SK-N-SH (cell line): ENCODE measurements at regions not wholly inside any gene's neighbourhood (a gene's known extent, or its start where the extent isn't known, plus 50 kb on each side); places are given as distances from the start of the nearest gene placed in this dataset.

Experiments used
- CTCF ChIA-PET: fragments of 300-600, 350-600 bp; formaldehyde crosslinking; extraction: SDS; loops from one replicate; lab custom pipeline; 2021; lab: Yijun Ruan, JAX
- POLR2A ChIA-PET: fragments of 350-600 bp; sonication (Branson Sonifier 250); formaldehyde crosslinking; extraction: SDS; loops from one replicate; lab custom pipeline; 2020; ENCODE audit warnings: antibody characterized with exemption, inconsistent platforms; lab: Yijun Ruan, JAX
- DNase-seq: peaks from one replicate; pipeline ENCODE4 v3.0.0; 2012
- H2AFZ ChIP-seq: fragments of 200-600 bp; sonication (generic); 2 replicates; pipeline ENCODE4 v1.8.1; 2016; ENCODE audit warnings: antibody characterized with exemption, mild to moderate bottlenecking, low read depth
- H3F3A ChIP-seq: fragments of 200-600 bp; sonication (generic); replicated peaks from 2 replicates; pipeline ENCODE3; 2016; ENCODE audit warnings: antibody characterized with exemption, mild to moderate bottlenecking; ENCODE audit not compliant: insufficient read depth
- H3K27ac ChIP-seq, 2 experiments: fragments of 200-500 bp in 1 of 2; fragments of 200-600 bp in 1 of 2; sonication (Bioruptor generic) in 1 of 2; sonication (generic), shearing (Covaris generic) in 1 of 2; 2 replicates each; pipeline versions ENCODE4 v1.5.1 to v1.6.1; 2014 to 2016; ENCODE audit warnings: low read depth in 2 of 2, inconsistent platforms in 1 of 2, low read length in 1 of 2, mild to moderate bottlenecking in 1 of 2, mixed read lengths in 1 of 2
- H3K27me3 ChIP-seq: fragments of 200-600 bp; sonication (generic), shearing (Covaris generic); 2 replicates; pipeline ENCODE4 v1.6.1; 2016; ENCODE audit warnings: mixed run types; ENCODE audit not compliant: insufficient read depth
- H3K36me3 ChIP-seq, 2 experiments: fragments of 200-500 bp in 1 of 2; fragments of 200-600 bp in 1 of 2; sonication (Bioruptor generic) in 1 of 2; sonication (generic) in 1 of 2; replicated peaks in 1 of 2; 2 replicates each; pipeline versions ENCODE3 to v1.5.1; 2014 to 2016; ENCODE audit warnings: low read length in 1 of 2, mild to moderate bottlenecking in 1 of 2; ENCODE audit not compliant: insufficient read depth in 2 of 2, control insufficient read depth in 1 of 2
- H3K4me1 ChIP-seq, 2 experiments: fragments of 200-500 bp in 1 of 2; fragments of 200-600 bp in 1 of 2; sonication (Bioruptor generic) in 1 of 2; sonication (generic), shearing (Covaris generic) in 1 of 2; 2 replicates each; pipeline versions ENCODE4 v1.5.1 to v1.6.1; 2014 to 2016; ENCODE audit warnings: low read depth in 1 of 2, low read length in 1 of 2, mixed run types in 1 of 2; ENCODE audit not compliant: insufficient read depth in 2 of 2, control insufficient read depth in 1 of 2
- H3K4me2 ChIP-seq: fragments of 200-600 bp; sonication (generic), shearing (Covaris generic); 2 replicates; pipeline ENCODE4 v1.6.1; 2017; ENCODE audit warnings: mixed run types
- H3K4me3 ChIP-seq, 2 experiments: fragments of 200-500 bp in 1 of 2; fragments of 200-600 bp in 1 of 2; sonication (Bioruptor generic) in 1 of 2; sonication (generic), shearing (Covaris generic) in 1 of 2; 2 replicates each; pipeline versions ENCODE4 v1.5.1 to v1.8.1; 2014 to 2016; ENCODE audit warnings: low read depth in 2 of 2, inconsistent platforms in 1 of 2, low read length in 1 of 2, mild to moderate bottlenecking in 1 of 2, mixed read lengths in 1 of 2, moderate library complexity in 1 of 2
- H3K79me2 ChIP-seq: fragments of 200-600 bp; sonication (generic); 2 replicates; pipeline ENCODE4 v1.8.1; 2017; ENCODE audit warnings: mild to moderate bottlenecking; ENCODE audit not compliant: insufficient read depth
- H3K9ac ChIP-seq: fragments of 200-600 bp; sonication (generic); 2 replicates; pipeline ENCODE4 v1.6.1; 2017; ENCODE audit warnings: mixed run types
- H3K9me2 ChIP-seq: fragments of 200-600 bp; sonication (generic); 2 replicates; pipeline ENCODE4 v1.6.1; 2017; ENCODE audit warnings: mixed run types
- H3K9me3 ChIP-seq: fragments of 200-600 bp; sonication (generic); 2 replicates; pipeline ENCODE4 v1.6.1; 2017; ENCODE audit warnings: mixed run types, mild to moderate bottlenecking, moderate library complexity
- H4K20me1 ChIP-seq: fragments of 200-600 bp; sonication (generic); 2 replicates; pipeline ENCODE4 v1.6.1; 2017; ENCODE audit warnings: mild to moderate bottlenecking, mixed run types; ENCODE audit not compliant: insufficient read depth
- CHD2 ChIP-seq: fragments of 150-350 bp; IDR thresholded peaks from 2 replicates; pipeline ENCODE4 v1.6.1; 2018; ENCODE audit warnings: low read length; ENCODE audit not compliant: partially characterized antibody
- FOSL2 ChIP-seq: IDR thresholded peaks from 2 replicates; pipeline ENCODE4 v1.4.0; 2012; ENCODE audit warnings: low read depth, mild to moderate bottlenecking, moderate library complexity, borderline replicate concordance
- FOXJ3 ChIP-seq: sonication (generic); formaldehyde crosslinking; IDR thresholded peaks from 2 replicates; pipeline ENCODE4 v1.5.1; 2020; ENCODE audit warnings: mild to moderate bottlenecking, missing genetic modification reagents
- POLR2AphosphoS5 ChIP-seq: IDR thresholded peaks from 2 replicates; pipeline ENCODE4 v1.6.1; 2012; ENCODE audit warnings: low read depth, low read length
- RAD21 ChIP-seq: IDR thresholded peaks from 2 replicates; pipeline ENCODE4 v1.6.1; 2012; ENCODE audit warnings: mild to moderate bottlenecking, low read length
- RCOR1 ChIP-seq: fragments of 150-350 bp; IDR thresholded peaks from 2 replicates; pipeline ENCODE4 v1.6.1; 2017; ENCODE audit warnings: antibody characterized with exemption, low read length
- RFX5 ChIP-seq: IDR thresholded peaks from 2 replicates; pipeline ENCODE4 v1.6.1; 2012; ENCODE audit warnings: mild to moderate bottlenecking, improper control_type of control experiment, low read length
- RXRA ChIP-seq: IDR thresholded peaks from 2 replicates; pipeline ENCODE4 v1.4.0; 2012; ENCODE audit warnings: low read depth, mild to moderate bottlenecking, borderline replicate concordance
- SMC3 ChIP-seq: IDR thresholded peaks from 2 replicates; pipeline ENCODE4 v1.6.1; 2012; ENCODE audit warnings: low read depth, low read length, improper control_type of control experiment
- TEAD4 ChIP-seq: IDR thresholded peaks from 2 replicates; pipeline ENCODE4 v1.4.0; 2012; ENCODE audit warnings: mild to moderate bottlenecking, borderline replicate concordance; ENCODE audit not compliant: insufficient read depth
- YY1 ChIP-seq: IDR thresholded peaks from 2 replicates; pipeline ENCODE4 v1.4.0; 2012; ENCODE audit warnings: low read depth, mild to moderate bottlenecking
- WGBS: methylation state at CpG from one replicate; pipeline ENCODE4 v1.1.6; 2017; ENCODE audit warnings: low lambda C conversion rate; 5-methylcytosine and 5-hydroxymethylcytosine counted together
- TF ChIP-seq, protein P1 (sequence below): fragments of 200-600 bp; sonication (generic); IDR thresholded peaks from 2 replicates; pipeline ENCODE4 v1.6.1; 2017; ENCODE audit warnings: antibody characterized with exemption, mild to moderate bottlenecking, moderate library complexity
- TF ChIP-seq, protein P2 (sequence below): IDR thresholded peaks from 2 replicates; pipeline ENCODE4 v1.4.0; 2012; ENCODE audit warnings: low read depth, borderline replicate concordance

DNA sequence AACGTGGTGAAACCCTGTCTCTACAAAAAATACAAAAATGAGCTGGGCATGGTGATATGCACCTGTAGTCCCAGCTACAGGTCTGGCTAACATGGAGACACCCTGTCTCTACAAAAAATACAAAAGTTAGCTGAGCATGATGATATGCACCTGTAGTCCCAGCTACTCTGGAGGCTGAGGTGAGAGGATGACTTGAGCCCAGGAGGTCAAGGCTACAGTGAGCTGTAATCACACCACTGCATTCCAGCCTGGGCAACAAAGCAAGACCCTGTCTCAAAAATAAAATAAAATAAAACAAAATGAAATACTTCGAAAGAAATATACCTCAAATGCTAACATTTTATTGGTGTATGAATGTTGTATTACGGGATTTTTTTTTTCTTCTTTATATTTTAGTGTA is 107.6 kb upstream of the EGLN3 start:
- Histone ChIP-seq H3F3A (peaks cover 4% of the 10 kb centered on the region), H2AFZ (no peak overlapping the region), H3K9ac (no peak overlapping the region), H3K27me3 (no peaks in the 10 kb centered on the region), H3K27ac (no peak overlapping the region), H3K36me3 (no peaks in the 10 kb centered on the region), H3K9me2 (no peaks in the 10 kb centered on the region), H3K79me2 (no peaks in the 10 kb centered on the region), H3K4me1 (peaks cover 0 to 7% of the 10 kb centered on the region in 2 experiments; a peak in 1 of 4 replicates), H4K20me1 (no peaks in the 10 kb centered on the region), H3K4me2 (no peak overlapping the region), H3K9me3 (no peaks in the 10 kb centered on the region), H3K4me3 (no peak overlapping the region)
- 75% methylated on average over 3 of the region's 3 CpGs for WGBS
- POLR2A ChIA-PET: no interaction called here
- DNase-seq: no peak
- no peak for TF ChIP-seq CHD2
- TF ChIP-seq, protein P1, sequence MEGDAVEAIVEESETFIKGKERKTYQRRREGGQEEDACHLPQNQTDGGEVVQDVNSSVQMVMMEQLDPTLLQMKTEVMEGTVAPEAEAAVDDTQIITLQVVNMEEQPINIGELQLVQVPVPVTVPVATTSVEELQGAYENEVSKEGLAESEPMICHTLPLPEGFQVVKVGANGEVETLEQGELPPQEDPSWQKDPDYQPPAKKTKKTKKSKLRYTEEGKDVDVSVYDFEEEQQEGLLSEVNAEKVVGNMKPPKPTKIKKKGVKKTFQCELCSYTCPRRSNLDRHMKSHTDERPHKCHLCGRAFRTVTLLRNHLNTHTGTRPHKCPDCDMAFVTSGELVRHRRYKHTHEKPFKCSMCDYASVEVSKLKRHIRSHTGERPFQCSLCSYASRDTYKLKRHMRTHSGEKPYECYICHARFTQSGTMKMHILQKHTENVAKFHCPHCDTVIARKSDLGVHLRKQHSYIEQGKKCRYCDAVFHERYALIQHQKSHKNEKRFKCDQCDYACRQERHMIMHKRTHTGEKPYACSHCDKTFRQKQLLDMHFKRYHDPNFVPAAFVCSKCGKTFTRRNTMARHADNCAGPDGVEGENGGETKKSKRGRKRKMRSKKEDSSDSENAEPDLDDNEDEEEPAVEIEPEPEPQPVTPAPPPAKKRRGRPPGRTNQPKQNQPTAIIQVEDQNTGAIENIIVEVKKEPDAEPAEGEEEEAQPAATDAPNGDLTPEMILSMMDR: no peak
- TF ChIP-seq RXRA: no peak
- TF ChIP-seq POLR2AphosphoS5: no peak
- no peak for TF ChIP-seq SMC3
- CTCF ChIA-PET: interaction anchor here (0.7 to 0.8 kb wide), 2 partner anchors 40 to 218 kb away, joined by 3 read pairs; no protein-coding TSS in a partner anchor

DNA sequence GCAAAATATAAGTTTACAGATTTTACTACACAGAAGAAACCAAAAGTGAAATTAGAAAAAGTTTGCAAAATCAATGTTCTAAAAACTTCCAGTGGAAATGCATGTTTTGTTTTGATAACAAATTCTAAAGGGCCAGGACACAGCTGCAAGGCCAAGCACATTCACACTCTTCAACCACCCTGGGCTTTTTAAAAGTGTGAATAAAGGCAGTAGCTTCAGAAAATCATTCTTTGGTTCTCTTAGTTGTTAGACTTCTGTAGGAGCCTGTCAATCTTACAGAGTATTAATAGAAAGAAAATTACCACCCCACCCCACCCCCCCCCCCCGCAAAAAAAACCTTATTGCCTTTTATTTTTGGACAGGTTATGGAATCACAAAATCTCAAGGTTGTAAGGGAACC is 105.2 kb upstream of the EGLN3 start:
- no peaks in the 10 kb centered on the region for H4K20me1 ChIP-seq
- no peak overlapping the region for H3K9ac ChIP-seq
- 39% methylated on average over 1 of the region's 1 CpG for WGBS
- no peak for TF ChIP-seq POLR2AphosphoS5
- no peak for TF ChIP-seq CHD2
- TF ChIP-seq, protein P2, sequence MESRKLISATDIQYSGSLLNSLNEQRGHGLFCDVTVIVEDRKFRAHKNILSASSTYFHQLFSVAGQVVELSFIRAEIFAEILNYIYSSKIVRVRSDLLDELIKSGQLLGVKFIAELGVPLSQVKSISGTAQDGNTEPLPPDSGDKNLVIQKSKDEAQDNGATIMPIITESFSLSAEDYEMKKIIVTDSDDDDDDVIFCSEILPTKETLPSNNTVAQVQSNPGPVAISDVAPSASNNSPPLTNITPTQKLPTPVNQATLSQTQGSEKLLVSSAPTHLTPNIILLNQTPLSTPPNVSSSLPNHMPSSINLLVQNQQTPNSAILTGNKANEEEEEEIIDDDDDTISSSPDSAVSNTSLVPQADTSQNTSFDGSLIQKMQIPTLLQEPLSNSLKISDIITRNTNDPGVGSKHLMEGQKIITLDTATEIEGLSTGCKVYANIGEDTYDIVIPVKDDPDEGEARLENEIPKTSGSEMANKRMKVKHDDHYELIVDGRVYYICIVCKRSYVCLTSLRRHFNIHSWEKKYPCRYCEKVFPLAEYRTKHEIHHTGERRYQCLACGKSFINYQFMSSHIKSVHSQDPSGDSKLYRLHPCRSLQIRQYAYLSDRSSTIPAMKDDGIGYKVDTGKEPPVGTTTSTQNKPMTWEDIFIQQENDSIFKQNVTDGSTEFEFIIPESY: no peak
- no peak for TF ChIP-seq FOSL2
- no peak for TF ChIP-seq RFX5
- no peak for TF ChIP-seq TEAD4
- no peak for TF ChIP-seq FOXJ3 (CRISPR knock-in tag)
- no peak for TF ChIP-seq RCOR1
- TF ChIP-seq RXRA: no peak
- TF ChIP-seq YY1: no peak
- no peak for TF ChIP-seq RAD21
- H3K4me1 ChIP-seq: peaks cover 0 to 7% of the 10 kb centered on the region in 2 experiments; a peak in 1 of 4 replicates
- ChIA-PET POLR2A (no interaction called here), CTCF (no interaction called here)
- no peak overlapping the region for H3K4me3 ChIP-seq
- H3K9me3 ChIP-seq: no peaks in the 10 kb centered on the region
- H3F3A ChIP-seq: no peaks in the 10 kb centered on the region
- H3K79me2 ChIP-seq: no peaks in the 10 kb centered on the region
- no peak for DNase-seq
- H3K9me2 ChIP-seq: no peaks in the 10 kb centered on the region
- no peaks in the 10 kb centered on the region for H3K27me3 ChIP-seq
- no peak overlapping the region for H2AFZ ChIP-seq
- H3K4me2 ChIP-seq: no peak overlapping the region
- no peaks in the 10 kb centered on the region for H3K36me3 ChIP-seq
- no peak overlapping the region for H3K27ac ChIP-seq
